ENCODE measurements at regions not wholly inside any gene's neighbourhood (a gene's known extent, or its start where the extent isn't known, plus 50 kb on each side); places are given as distances from the start of the nearest gene placed in this dataset.

DNA sequence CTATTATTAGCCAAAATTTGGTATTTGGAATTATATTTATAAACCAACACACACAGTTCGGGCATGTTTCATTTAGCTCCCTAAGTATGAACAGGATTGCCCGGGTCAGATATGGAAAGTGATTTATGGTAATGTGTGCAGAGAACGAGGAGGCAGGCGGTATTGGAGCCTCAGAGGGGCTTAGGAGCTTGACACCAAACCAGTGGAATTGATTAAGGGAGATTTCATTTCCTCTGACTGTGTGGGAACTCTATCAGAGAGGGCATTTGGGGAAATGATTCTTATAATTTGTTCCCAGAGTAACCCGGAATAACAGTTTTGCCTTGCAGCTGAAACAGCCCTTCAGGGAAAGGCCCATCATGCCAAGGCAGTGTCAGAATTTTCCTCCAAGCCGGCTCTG is 115.1 kb upstream of the SPTLC3 start:
- WGBS: 82% methylated on average over 6 of the region's 6 CpGs
- H3K27ac ChIP-seq: no peak overlapping the region
- TF ChIP-seq POLR2A (IDR thresholded peaks at IDR 0.05): no peak
- TF ChIP-seq, protein P1, sequence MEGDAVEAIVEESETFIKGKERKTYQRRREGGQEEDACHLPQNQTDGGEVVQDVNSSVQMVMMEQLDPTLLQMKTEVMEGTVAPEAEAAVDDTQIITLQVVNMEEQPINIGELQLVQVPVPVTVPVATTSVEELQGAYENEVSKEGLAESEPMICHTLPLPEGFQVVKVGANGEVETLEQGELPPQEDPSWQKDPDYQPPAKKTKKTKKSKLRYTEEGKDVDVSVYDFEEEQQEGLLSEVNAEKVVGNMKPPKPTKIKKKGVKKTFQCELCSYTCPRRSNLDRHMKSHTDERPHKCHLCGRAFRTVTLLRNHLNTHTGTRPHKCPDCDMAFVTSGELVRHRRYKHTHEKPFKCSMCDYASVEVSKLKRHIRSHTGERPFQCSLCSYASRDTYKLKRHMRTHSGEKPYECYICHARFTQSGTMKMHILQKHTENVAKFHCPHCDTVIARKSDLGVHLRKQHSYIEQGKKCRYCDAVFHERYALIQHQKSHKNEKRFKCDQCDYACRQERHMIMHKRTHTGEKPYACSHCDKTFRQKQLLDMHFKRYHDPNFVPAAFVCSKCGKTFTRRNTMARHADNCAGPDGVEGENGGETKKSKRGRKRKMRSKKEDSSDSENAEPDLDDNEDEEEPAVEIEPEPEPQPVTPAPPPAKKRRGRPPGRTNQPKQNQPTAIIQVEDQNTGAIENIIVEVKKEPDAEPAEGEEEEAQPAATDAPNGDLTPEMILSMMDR (IDR thresholded peaks at IDR 0.05): no peak
- TF ChIP-seq POLR2AphosphoS5 (IDR thresholded peaks at IDR 0.05): no peak
- no peaks in the 10 kb centered on the region for H3K4me1 ChIP-seq (replicated peaks)
- no peaks in the 10 kb centered on the region for H3K27me3 ChIP-seq (replicated peaks; ENCODE audit: insufficient read depth)
- intact Hi-C loops (cut with DNase I): no loop called here
- H3K9me3 ChIP-seq: no peaks in the 10 kb centered on the region
- no peak for DNase-seq (ENCODE audit: low spot score)
- H3K36me3 ChIP-seq: no peaks in the 10 kb centered on the region
- H3K4me3 ChIP-seq: no peak overlapping the region

DNA sequence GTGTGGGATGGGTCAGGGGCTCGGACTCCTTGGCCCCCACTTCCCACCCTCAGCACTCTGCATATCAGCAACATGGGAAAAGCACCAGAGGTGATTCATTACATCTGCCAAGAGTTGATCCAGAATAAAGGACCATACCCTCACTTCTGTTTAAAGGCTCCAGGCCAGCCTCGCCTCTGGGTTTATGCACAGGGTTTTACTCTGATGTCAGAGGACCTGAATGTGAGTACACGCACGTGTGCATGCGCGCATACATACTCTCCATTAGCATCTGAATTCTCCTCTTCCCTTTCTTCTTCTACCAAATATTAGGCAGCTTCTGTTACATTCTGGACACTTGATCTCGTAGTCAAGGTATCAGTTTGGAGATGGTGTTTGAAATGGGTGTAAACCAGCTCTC is 114.7 kb upstream of the SPTLC3 start:
- TF ChIP-seq POLR2AphosphoS5 (IDR thresholded peaks at IDR 0.05): no peak
- TF ChIP-seq, protein P1 (IDR thresholded peaks at IDR 0.05): no peak
- no peak for TF ChIP-seq POLR2A (IDR thresholded peaks at IDR 0.05)
- intact Hi-C loops (cut with DNase I): no loop called here
- no peaks in the 10 kb centered on the region for H3K36me3 ChIP-seq
- no peaks in the 10 kb centered on the region for H3K9me3 ChIP-seq
- DNase-seq (ENCODE audit: low spot score): no peak
- 97% methylated on average over 7 of the region's 7 CpGs for WGBS
- H3K4me1 ChIP-seq (replicated peaks): no peaks in the 10 kb centered on the region
- H3K27me3 ChIP-seq (replicated peaks; ENCODE audit: insufficient read depth): no peaks in the 10 kb centered on the region
- no peak overlapping the region for H3K4me3 ChIP-seq
- H3K27ac ChIP-seq: no peak overlapping the region

DNA sequence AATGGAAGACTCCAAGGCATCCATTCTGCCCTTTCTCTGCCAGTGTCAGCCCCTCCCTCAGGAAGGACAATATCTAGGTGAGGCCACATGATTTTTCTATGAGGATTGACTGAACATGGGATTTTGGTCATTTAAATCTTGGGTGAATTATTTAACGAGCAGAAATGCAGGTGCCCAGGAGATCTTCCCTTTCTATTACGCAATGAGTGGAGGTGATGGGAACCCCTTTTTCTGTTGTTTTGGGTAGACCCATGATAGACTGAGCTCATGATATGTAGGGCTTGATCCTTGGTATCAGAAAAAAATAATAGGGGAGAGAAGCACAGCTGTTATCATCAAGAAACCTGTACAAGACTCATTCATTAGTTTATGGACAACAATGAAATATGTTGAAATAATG is 112.6 kb upstream of the SPTLC3 start:
- H3K27ac ChIP-seq: no peak overlapping the region
- H3K4me1 ChIP-seq (replicated peaks): no peaks in the 10 kb centered on the region
- no peaks in the 10 kb centered on the region for H3K36me3 ChIP-seq
- H3K4me3 ChIP-seq: no peak overlapping the region
- no peaks in the 10 kb centered on the region for H3K9me3 ChIP-seq
- no peak for DNase-seq (ENCODE audit: low spot score)
- WGBS: 94% methylated on average over 2 of the region's 2 CpGs
- H3K27me3 ChIP-seq (replicated peaks; ENCODE audit: insufficient read depth): no peaks in the 10 kb centered on the region
- TF ChIP-seq, protein P1 (IDR thresholded peaks at IDR 0.05): no peak
- TF ChIP-seq POLR2A (IDR thresholded peaks at IDR 0.05) (no peak), POLR2AphosphoS5 (IDR thresholded peaks at IDR 0.05) (no peak)
- intact Hi-C loops (cut with DNase I): no loop called here

DNA sequence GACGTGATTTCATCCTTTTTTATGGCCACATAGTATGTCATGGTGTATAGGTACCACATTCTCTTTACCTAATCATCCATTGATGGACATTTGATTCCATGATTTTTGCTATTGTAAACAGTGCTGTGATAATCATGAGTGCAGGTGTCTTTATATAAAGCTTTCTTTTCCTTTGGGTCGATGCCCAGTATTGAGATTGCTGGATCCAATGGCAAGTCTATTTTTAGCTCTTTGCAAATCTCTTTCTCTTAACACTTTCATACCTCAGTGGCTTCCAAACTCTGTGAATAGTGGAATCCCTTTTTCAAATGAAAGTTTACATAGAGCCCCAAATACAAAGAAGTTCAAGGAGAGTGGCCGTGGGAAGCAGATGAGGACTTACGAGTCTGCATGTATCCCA is 105.8 kb upstream of the SPTLC3 start:
- H3K27ac ChIP-seq: no peak overlapping the region
- no peaks in the 10 kb centered on the region for H3K27me3 ChIP-seq (replicated peaks; ENCODE audit: insufficient read depth)
- 66% methylated on average over 4 of the region's 4 CpGs for WGBS
- no peaks in the 10 kb centered on the region for H3K9me3 ChIP-seq
- no peak for DNase-seq (ENCODE audit: low spot score)
- intact Hi-C loops (cut with DNase I): no loop called here
- H3K4me1 ChIP-seq (replicated peaks): no peaks in the 10 kb centered on the region
- H3K4me3 ChIP-seq: no peak overlapping the region
- no peaks in the 10 kb centered on the region for H3K36me3 ChIP-seq
- TF ChIP-seq POLR2AphosphoS5 (IDR thresholded peaks at IDR 0.05): no peak

GRCh38 chr20:12906361-12906760 is 102.4 kb upstream of the SPTLC3 start:
- no peak overlapping the region for H3K4me3 ChIP-seq
- H3K27ac ChIP-seq: no peak overlapping the region
- H3K9me3 ChIP-seq: no peaks in the 10 kb centered on the region
- no peak for DNase-seq (ENCODE audit: low spot score)
- WGBS: 73% methylated on average over 2 of the region's 2 CpGs
- no peaks in the 10 kb centered on the region for H3K36me3 ChIP-seq
- no peaks in the 10 kb centered on the region for H3K27me3 ChIP-seq (replicated peaks; ENCODE audit: insufficient read depth)
- H3K4me1 ChIP-seq (replicated peaks): no peaks in the 10 kb centered on the region
- intact Hi-C loops (cut with DNase I): no loop called here
- TF ChIP-seq, protein P1 (IDR thresholded peaks at IDR 0.05): no peak
- TF ChIP-seq POLR2AphosphoS5 (IDR thresholded peaks at IDR 0.05): no peak
- TF ChIP-seq POLR2A (IDR thresholded peaks at IDR 0.05): no peak
